HEK293T (cell line): ENCODE measurements at regions not wholly inside any gene's neighbourhood (a gene's known extent, or its start where the extent isn't known, plus 50 kb on each side); places are given as distances from the start of the nearest gene placed in this dataset.
"Not testable (repeated sequence)": the region's sequence is repeated elsewhere in the genome, so short reads cannot be mapped to it uniquely, and the experiment has no call there.

Experiments
- CTCF ChIA-PET: fragments of 350-600 bp; formaldehyde crosslinking; extraction: SDS; loops from one replicate; lab custom pipeline; 2021; ENCODE audit warnings: antibody characterized with exemption, inconsistent platforms; lab: Yijun Ruan, JAX
- POLR2A ChIA-PET: fragments of 350-600 bp; formaldehyde crosslinking; extraction: SDS; loops from one replicate; lab custom pipeline; 2020; ENCODE audit warnings: antibody characterized with exemption, inconsistent platforms; lab: Yijun Ruan, JAX
- DNase-seq: peaks from one replicate; pipeline ENCODE4 v3.0.0; 2012; ENCODE audit warnings: mixed read lengths; ENCODE audit errors: extremely low spot score
- ARNT ChIP-seq: fragments of 450-650 bp; IDR thresholded peaks from 2 replicates; pipeline ENCODE4 v1.6.1; 2017; ENCODE audit warnings: mild to moderate bottlenecking
- BHLHE40 ChIP-seq: fragments of 450-650 bp; IDR thresholded peaks from 2 replicates; pipeline ENCODE4 v1.6.1; 2016; ENCODE audit warnings: mild to moderate bottlenecking, moderate library complexity, borderline replicate concordance
- CTBP1 ChIP-seq: fragments of 450-650 bp; IDR thresholded peaks from 2 replicates; pipeline ENCODE4 v1.6.1; 2016; ENCODE audit warnings: borderline replicate concordance
- ELF4 ChIP-seq: fragments of 450-650 bp; IDR thresholded peaks from 2 replicates; pipeline ENCODE4 v1.6.1; 2017; ENCODE audit warnings: antibody characterized with exemption
- FOXA1 ChIP-seq: fragments of 450-650 bp; IDR thresholded peaks from 2 replicates; pipeline ENCODE4 v1.6.1; 2016; ENCODE audit warnings: mild to moderate bottlenecking
- FOXK2 ChIP-seq: fragments of 450-650 bp; IDR thresholded peaks from 2 replicates; pipeline ENCODE4 v1.6.1; 2016; ENCODE audit warnings: mild to moderate bottlenecking
- FOXM1 ChIP-seq: fragments of 450-650 bp; IDR thresholded peaks from 2 replicates; pipeline ENCODE4 v1.6.1; 2017; ENCODE audit warnings: mild to moderate bottlenecking, borderline replicate concordance
- HDGF ChIP-seq: fragments of 450-650 bp; IDR thresholded peaks from 2 replicates; pipeline ENCODE4 v1.6.1; 2017; ENCODE audit warnings: antibody characterized with exemption, borderline replicate concordance
- L3MBTL2 ChIP-seq: fragments of 450-650 bp; conservative IDR thresholded peaks from 2 replicates; pipeline ENCODE4 v1.6.1; 2016; ENCODE audit warnings: mild to moderate bottlenecking
- LEF1 ChIP-seq: fragments of 450-650 bp; IDR thresholded peaks from 2 replicates; pipeline ENCODE4 v1.6.1; 2017; ENCODE audit warnings: mild to moderate bottlenecking, borderline replicate concordance
- NFRKB ChIP-seq: fragments of 450-650 bp; IDR thresholded peaks from 2 replicates; pipeline ENCODE4 v1.6.1; 2016; ENCODE audit warnings: mild to moderate bottlenecking, moderate library complexity
- SP1 ChIP-seq: fragments of 450-650 bp; IDR thresholded peaks from 2 replicates; pipeline ENCODE4 v1.6.1; 2017
- SUZ12 ChIP-seq: fragments of 450-650 bp; IDR thresholded peaks from 2 replicates; pipeline ENCODE4 v1.6.1; 2016; ENCODE audit warnings: mild to moderate bottlenecking
- TARDBP ChIP-seq: fragments of 450-650 bp; IDR thresholded peaks from 2 replicates; pipeline ENCODE4 v1.6.1; 2016
- ZNF384 ChIP-seq: fragments of 450-650 bp; IDR thresholded peaks from 2 replicates; pipeline ENCODE4 v1.6.1; 2016
- TF ChIP-seq, protein P1 (sequence below): fragments of 450-650 bp; IDR thresholded peaks from 2 replicates; pipeline ENCODE4 v1.6.1; 2016

GRCh38 chr2:144631636-144632035, 111.7 kb upstream of the ZEB2 start:
- TF ChIP-seq CTBP1 (no peak), SUZ12 (no peak), FOXM1 (no peak), ARNT (no peak), BHLHE40 (no peak), FOXK2 (no peak), ZNF384 (no peak), ELF4 (no peak)
- DNase-seq = no peak
- ChIA-PET CTCF (no interaction called here), POLR2A (no interaction called here)

DNA sequence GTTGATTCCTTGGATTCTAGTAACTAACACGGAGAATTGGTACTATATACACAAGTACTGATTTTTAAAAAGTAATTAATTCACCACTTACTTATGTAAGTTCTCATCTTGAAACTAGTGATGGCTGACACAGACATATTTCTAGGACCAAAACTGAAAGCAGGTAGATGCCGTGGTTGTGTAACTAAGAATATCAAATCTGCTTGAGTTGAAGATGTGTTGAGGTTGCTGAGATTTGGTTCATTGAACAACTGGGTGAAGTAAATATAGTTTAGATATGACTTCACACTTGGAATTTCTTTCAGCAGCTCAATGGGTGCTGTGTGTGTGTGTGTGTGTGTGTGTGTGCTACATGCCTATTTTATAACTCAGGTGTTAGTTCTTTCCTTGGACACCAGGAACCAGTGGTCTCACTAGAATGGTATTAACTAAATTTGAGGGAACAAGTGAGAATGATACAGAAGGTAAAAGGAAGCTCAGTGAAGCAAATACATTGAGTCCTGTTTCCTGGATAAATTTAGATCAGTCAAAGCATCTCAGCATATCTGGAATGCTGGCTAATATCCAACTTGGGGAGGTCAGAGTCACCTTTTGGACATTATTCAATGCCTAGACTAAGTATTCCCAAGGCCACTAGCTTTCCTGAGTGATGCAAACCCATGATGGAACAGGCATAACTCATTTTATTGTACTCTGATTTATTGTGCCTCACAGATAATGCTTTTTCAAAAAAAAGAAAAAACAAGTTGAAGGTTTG, 110.7 kb upstream of the ZEB2 start:
- POLR2A ChIA-PET = no interaction called here
- TF ChIP-seq FOXM1 (no peak), HDGF (no peak), ARNT (no peak), ELF4 (no peak), ZNF384 (no peak)
- TF ChIP-seq, protein P1, sequence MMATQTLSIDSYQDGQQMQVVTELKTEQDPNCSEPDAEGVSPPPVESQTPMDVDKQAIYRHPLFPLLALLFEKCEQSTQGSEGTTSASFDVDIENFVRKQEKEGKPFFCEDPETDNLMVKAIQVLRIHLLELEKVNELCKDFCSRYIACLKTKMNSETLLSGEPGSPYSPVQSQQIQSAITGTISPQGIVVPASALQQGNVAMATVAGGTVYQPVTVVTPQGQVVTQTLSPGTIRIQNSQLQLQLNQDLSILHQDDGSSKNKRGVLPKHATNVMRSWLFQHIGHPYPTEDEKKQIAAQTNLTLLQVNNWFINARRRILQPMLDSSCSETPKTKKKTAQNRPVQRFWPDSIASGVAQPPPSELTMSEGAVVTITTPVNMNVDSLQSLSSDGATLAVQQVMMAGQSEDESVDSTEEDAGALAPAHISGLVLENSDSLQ = no peak
- CTCF ChIA-PET = no interaction called here
- DNase-seq = no peak

GRCh38 chr2:144629935-144630334, 110.0 kb upstream of the ZEB2 start:
- no peak for DNase-seq
- ChIA-PET POLR2A (no interaction called here), CTCF (no interaction called here)
- no peak for TF ChIP-seq FOXM1
- no peak for TF ChIP-seq TARDBP
- no peak for TF ChIP-seq SP1
- TF ChIP-seq ELF4 = no peak
- no peak for TF ChIP-seq FOXK2
- no peak for TF ChIP-seq SUZ12
- no peak for TF ChIP-seq LEF1
- no peak for TF ChIP-seq BHLHE40
- TF ChIP-seq HDGF = no peak
- no peak for TF ChIP-seq NFRKB
- no peak for TF ChIP-seq ARNT
- no peak for TF ChIP-seq FOXA1
- TF ChIP-seq L3MBTL2 = no peak
- TF ChIP-seq, protein P1 = no peak
- no peak for TF ChIP-seq ZNF384

DNA sequence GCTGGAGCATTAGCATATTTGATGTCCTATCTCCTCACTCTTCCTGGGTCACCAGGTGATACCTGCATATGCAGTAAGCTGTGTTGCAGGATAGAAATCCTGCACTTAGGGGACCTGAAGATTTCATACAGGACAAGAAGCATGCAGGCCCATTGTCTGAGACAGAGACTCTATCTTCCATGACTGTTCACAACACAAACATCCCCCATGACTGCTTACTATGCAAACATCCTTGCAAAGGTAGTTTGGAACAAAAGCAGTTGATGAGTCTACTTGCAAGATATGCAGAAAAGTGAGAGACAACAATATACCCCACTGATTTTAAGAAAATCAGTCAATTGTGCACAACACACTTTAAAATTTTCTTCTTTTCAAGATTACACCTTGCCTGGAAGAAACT, 108.6 kb upstream of the ZEB2 start:
- POLR2A ChIA-PET = no interaction called here
- CTCF ChIA-PET = no interaction called here
- TF ChIP-seq LEF1 (no peak), ARNT (no peak), FOXA1 (no peak), HDGF (no peak), L3MBTL2 (no peak), ELF4 (no peak), NFRKB (no peak), FOXK2 (no peak)
- TF ChIP-seq, protein P1 = no peak
- no peak for DNase-seq

GRCh38 chr2:144625626-144626025, 105.7 kb upstream of the ZEB2 start:
- TF ChIP-seq BHLHE40 (no peak), SUZ12 (no peak), ELF4 (no peak), FOXK2 (no peak), FOXM1 (no peak), L3MBTL2 (no peak), CTBP1 (no peak), LEF1 (no peak)

DNA sequence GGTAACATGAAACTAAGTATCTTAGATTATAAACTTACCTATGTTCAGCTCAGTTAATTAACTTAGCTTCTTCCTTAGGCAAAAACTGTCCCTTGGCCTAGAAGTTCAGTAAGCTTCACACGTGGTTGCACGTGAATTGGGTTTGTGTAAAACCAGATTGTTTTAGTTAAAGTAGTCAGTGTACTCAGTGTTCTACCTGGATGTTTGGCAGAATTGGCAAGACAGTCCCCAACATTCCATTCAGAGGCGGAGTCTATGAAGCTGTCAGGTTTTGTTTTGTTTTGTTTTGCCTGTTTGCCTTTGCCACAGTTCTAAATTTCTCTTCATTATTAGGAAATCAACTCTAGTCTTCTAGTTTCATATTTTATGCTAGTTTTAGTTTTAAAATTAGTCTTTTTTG, 105.3 kb upstream of the ZEB2 start:
- POLR2A ChIA-PET = no interaction called here
- TF ChIP-seq ARNT (no peak), NFRKB (no peak), LEF1 (no peak), FOXA1 (no peak), SUZ12 (no peak), ZNF384 (no peak), CTBP1 (no peak), L3MBTL2 (no peak), BHLHE40 (no peak), ELF4 (no peak)
- CTCF ChIA-PET = no interaction called here
- DNase-seq = no peak

More at GRCh38 chr2:144625626-144626025, 105.7 kb upstream of the ZEB2 start:
- no peak for DNase-seq
- POLR2A ChIA-PET = no interaction called here
- CTCF ChIA-PET = no interaction called here

DNA sequence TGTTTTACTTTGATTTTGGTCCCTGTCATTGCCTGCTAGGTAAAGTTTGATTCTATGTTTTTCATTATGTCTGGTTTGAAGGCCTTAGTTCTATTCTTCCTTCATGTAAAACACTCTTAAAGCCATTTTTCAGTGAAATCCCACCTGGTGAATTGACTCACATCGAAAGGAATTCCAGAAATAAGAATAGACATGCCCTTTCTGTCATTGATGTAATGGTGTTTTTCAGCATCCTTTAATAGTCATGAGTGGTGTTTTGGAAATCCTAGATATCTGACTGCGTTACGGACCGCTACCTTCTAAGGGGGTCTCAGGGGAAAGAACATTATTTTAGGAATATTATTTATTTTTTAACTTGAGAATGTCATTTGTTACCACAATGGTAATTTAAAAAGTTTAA, 104.5 kb upstream of the ZEB2 start:
- ChIA-PET POLR2A (no interaction called here), CTCF (no interaction called here)
- no peak for DNase-seq
- TF ChIP-seq TARDBP (no peak), BHLHE40 (no peak), HDGF (no peak), CTBP1 (no peak), SUZ12 (no peak), L3MBTL2 (no peak), ZNF384 (no peak), ELF4 (no peak), FOXK2 (no peak), LEF1 (no peak), ARNT (no peak), FOXA1 (no peak), NFRKB (no peak), SP1 (no peak), FOXM1 (no peak)
- TF ChIP-seq, protein P1 = no peak

DNA sequence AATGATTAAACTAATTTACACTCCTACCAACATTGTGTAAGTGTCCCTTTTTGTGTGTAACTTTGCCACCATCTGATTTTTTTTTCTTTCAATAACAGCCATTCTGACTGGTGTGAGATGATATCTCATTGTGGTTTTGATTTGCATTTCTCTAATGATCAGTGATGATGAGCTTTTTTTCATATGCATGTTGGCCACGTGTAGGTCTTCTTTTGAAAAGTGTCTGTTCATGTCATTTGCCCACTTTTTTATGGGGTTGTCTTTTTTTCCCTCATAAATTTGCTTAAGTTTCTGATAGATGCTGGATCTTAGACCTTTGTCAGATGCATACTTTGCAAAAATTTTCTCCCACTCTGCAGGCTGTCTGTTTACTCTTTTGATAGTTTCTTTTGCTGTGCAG, 102.5 kb upstream of the ZEB2 start:
- POLR2A ChIA-PET, CTCF ChIA-PET, DNase-seq: not testable (repeated sequence)
